ENCODE measurements at regions not wholly inside any gene's neighbourhood (a gene's known extent, or its start where the extent isn't known, plus 50 kb on each side); places are given as distances from the start of the nearest gene placed in this dataset.

DNA sequence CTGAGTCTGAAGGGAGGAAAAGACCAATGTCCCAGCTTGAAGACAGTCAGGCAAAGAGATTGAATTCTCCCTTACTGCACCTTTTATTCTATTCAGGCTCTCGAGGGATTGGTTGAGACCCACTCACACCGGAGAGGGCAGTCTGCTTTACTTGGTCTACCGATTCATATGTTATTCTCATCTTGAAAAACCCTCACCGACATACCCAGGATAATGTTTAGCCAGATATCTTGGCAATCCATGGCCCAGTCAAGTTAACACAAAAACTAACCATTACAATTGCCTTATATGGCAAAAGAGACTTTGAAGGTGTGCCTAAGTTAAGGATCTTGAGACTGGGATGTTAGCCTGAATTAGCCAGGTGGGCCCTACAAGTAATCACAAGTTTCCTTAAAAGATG, 53.8 kb upstream of the BET1 start:
- TF ChIP-seq, protein P1, sequence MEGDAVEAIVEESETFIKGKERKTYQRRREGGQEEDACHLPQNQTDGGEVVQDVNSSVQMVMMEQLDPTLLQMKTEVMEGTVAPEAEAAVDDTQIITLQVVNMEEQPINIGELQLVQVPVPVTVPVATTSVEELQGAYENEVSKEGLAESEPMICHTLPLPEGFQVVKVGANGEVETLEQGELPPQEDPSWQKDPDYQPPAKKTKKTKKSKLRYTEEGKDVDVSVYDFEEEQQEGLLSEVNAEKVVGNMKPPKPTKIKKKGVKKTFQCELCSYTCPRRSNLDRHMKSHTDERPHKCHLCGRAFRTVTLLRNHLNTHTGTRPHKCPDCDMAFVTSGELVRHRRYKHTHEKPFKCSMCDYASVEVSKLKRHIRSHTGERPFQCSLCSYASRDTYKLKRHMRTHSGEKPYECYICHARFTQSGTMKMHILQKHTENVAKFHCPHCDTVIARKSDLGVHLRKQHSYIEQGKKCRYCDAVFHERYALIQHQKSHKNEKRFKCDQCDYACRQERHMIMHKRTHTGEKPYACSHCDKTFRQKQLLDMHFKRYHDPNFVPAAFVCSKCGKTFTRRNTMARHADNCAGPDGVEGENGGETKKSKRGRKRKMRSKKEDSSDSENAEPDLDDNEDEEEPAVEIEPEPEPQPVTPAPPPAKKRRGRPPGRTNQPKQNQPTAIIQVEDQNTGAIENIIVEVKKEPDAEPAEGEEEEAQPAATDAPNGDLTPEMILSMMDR (IDR thresholded peaks at IDR 0.05), result no peak
- TF ChIP-seq POLR2A (IDR thresholded peaks at IDR 0.05), result no peak

Data from testis (tissue), 2 donors.